GM21529 (cell line): ENCODE measurements at regions not wholly inside any gene's neighbourhood (a gene's known extent, or its start where the extent isn't known, plus 50 kb on each side); places are given as distances from the start of the nearest gene placed in this dataset.

Source experiments
- ATAC-seq: cut with Tn5 transposase; IDR thresholded peaks from one replicate; pipeline ENCODE4 v1.9.1; 2021; ENCODE audit not compliant: unreplicated experiment

DNA sequence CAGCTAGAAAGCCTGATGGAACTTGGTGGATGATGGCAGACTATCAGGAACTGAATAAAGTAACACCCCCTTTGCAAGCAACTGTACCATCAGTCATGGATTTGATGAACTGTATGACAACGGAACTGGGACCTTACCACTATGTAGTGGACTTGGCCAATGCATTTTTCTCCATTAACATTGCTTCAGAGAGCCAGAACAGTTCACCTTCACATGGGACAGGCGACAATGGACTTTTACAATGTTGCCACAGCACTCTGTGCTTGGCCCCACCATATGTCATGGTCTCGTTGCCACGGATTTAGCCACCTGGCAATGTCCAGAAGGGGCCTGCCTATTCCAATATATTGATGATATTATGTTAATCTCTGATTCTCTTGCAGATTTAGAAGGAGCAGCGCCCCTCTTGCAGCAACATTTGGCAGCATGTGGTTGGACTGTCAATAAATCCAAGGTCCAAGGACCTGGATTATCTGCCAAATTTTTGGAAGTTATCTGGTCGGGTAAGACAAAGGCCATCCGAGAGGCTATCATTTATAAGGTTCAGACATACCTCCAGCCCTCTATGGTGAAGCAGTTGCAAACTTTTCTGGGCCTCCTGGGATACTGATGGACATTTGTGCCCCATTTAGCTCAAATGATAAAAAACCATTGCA lies 52.2 kb upstream of the ZC3H15 start:
- ATAC-seq, result no peak
